ENCODE measurements at regions not wholly inside any gene's neighbourhood (a gene's known extent, or its start where the extent isn't known, plus 50 kb on each side); places are given as distances from the start of the nearest gene placed in this dataset.

DNA sequence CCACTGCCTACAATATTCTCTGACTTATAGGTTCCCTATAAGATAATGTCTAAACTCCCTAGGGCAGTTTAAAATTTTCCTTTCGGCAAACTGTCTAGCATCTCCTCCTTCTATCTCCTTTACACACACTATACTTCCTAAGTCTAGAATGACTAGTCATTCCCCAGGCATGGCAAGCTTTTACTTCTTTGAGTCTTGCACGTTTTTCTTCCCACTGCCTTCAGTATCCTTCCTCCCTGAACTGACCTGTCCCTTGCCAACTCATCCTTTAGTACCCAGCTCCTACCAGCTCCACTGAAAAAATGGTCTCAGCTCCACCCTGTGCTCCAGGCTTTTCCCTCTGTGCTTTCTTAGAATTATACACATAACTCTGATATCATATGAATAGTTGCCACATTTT is 93.8 kb upstream of the KBTBD8 start:
- TF ChIP-seq, protein P1, sequence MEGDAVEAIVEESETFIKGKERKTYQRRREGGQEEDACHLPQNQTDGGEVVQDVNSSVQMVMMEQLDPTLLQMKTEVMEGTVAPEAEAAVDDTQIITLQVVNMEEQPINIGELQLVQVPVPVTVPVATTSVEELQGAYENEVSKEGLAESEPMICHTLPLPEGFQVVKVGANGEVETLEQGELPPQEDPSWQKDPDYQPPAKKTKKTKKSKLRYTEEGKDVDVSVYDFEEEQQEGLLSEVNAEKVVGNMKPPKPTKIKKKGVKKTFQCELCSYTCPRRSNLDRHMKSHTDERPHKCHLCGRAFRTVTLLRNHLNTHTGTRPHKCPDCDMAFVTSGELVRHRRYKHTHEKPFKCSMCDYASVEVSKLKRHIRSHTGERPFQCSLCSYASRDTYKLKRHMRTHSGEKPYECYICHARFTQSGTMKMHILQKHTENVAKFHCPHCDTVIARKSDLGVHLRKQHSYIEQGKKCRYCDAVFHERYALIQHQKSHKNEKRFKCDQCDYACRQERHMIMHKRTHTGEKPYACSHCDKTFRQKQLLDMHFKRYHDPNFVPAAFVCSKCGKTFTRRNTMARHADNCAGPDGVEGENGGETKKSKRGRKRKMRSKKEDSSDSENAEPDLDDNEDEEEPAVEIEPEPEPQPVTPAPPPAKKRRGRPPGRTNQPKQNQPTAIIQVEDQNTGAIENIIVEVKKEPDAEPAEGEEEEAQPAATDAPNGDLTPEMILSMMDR (IDR thresholded peaks at IDR 0.05): no peak
- no peak for TF ChIP-seq EZH2 (IDR thresholded peaks at IDR 0.05; ENCODE audit: borderline replicate concordance, insufficient read depth, low read depth, low read length, poor library complexity, severe bottlenecking)

Measured in B cell (primary cell).